ENCODE measurements at regions not wholly inside any gene's neighbourhood (a gene's known extent, or its start where the extent isn't known, plus 50 kb on each side); places are given as distances from the start of the nearest gene placed in this dataset.
A peak's percentile ranks its signal among the peaks of the same experiment; 100 is the strongest.
"Not testable (repeated sequence)": the region's sequence is repeated elsewhere in the genome, so short reads cannot be mapped to it uniquely, and the experiment has no call there.

- DNase-seq (ENCODE audit: low spot score): no peak
These were observed 51.3 kb upstream of the EGFL6 start for GRCh38 chrX:13518126-13518525.

DNA sequence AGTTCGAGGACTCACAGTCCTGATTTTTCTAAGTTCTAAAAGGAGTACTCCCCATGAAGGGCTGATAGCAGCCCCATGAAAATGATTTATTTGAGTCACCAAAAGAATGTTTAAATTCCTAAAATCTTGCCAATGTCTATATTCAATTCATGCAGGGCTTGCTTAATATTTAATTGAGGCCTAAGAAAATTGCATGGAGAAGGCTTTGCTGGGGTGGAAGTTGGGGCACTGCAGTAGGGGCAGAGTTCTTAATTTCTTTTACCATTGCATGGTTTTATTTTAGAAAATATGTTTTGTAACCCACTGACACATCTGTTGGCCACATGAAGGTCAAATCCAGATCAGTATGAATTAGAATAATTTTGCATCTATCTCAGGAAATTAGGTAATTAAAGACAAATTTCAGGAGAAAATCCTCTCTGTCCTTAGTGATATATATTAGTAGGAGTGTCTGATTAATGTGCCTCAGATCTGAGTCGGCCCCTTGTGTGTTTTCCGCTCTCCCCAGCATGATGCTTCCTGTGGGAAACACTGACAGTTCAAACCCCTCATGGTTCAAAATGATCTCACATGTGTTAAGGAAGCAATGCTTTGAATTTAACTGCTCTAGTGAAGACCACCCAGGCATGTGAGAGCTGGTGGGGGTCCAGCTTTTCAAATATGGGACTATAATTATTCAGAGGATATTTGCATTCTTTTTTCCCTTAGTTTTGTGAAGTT, 54.0 kb upstream of the EGFL6 start:
- DNase-seq (ENCODE audit: low spot score): no peak

- no peak for DNase-seq (ENCODE audit: low spot score)
These were observed 57.5 kb upstream of the EGFL6 start for GRCh38 chrX:13511944-13512330.

DNA sequence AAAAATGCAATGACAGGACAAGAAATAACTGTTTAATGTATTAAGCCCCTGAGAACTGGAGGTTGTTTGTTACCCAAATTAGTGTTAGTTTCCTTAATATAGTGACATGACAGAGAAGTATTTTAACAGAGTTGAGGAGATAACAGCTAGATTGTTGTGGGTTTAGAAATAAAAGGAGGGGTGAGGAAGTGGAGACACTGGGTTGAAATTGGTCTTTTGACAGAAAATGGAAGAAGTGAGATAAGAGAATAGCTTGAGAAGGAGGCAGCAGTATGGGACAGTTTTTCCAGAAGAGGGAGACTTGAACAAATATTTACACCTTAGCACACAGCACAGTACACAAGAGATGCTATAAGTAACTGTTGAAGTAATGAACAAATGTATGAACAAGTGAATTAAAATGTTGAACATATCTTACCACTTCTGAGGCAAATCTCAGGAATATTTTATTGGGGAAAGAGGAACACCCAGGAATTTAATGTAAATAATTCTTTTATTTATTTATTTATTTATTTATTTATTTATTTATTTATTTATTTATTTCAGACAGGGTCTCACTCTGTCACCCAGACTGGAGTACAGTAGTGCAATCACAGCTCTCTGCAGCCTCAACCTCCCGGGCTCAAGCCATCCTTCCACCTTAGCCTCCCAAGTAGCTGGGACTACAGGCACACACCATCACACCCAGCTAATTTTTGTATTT, 58.0 kb upstream of the EGFL6 start:
- DNase-seq (ENCODE audit: low spot score): no peak

- no peak for DNase-seq (ENCODE audit: low spot score)
These were observed 61.5 kb upstream of the EGFL6 start for GRCh38 chrX:13507893-13508292.

GRCh38 chrX:13506574-13506973, 62.8 kb upstream of the EGFL6 start:
- peak; percentile 51 for DNase-seq (ENCODE audit: low spot score)

DNA sequence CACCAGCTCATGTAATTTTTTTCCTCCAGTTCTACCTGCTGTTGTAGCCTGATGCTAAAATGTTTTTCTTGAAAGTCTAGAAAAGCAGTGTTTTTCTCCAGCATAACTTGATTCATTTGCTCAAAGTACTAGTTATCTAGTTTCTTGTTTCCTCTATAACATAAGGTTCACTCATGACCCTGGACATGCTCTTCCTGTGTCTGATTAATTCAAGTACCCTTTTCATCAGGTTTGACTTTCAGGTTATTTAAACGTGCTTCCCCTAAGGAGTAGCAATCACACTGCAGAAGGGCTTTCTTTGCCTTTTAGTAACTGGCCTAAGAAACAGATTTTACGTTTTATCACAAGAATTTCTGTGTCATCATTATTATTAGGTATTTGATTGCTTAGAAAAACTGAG, 66.8 kb upstream of the EGFL6 start:
- no peak for DNase-seq (ENCODE audit: low spot score)

DNA sequence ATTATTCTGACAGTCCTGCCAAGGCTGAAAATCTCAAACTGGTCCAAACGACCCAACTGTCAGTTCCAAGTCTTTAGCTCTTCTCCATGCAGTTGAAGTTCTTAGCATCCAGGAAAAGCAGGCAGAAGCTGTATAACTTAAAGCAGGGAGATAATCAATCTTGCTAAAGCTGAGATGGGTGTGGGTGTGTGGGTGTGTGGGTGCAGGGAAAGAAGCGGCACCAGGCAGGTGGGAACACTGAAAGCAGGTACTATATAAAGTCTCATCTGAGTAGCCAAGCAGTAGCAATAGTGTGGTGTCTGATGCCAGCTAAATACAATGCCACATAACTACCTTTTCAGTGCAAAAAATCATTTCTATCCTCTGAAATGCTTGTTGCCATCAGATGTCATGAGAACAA, 69.7 kb upstream of the EGFL6 start:
- no peak for DNase-seq (ENCODE audit: low spot score)

DNA sequence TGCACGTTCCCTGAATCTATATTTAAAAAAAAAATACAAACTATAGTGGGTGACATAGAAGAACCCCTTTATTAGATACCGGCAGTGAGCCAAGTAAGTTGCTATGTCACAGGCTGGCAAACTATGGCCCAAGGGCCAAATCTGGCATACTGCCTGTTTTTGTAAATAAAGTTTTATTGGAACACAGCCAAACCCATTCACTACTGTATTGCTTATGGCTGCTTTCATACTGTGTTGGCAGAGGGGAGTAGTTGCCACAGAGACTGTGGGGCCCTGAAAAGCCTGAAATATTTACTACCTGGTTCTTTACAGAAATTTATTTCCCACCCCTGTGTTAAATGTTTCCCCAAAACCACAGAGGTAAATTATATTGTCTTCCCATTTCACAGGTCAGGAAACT, 71.2 kb upstream of the EGFL6 start:
- no peak for DNase-seq (ENCODE audit: low spot score)

DNA sequence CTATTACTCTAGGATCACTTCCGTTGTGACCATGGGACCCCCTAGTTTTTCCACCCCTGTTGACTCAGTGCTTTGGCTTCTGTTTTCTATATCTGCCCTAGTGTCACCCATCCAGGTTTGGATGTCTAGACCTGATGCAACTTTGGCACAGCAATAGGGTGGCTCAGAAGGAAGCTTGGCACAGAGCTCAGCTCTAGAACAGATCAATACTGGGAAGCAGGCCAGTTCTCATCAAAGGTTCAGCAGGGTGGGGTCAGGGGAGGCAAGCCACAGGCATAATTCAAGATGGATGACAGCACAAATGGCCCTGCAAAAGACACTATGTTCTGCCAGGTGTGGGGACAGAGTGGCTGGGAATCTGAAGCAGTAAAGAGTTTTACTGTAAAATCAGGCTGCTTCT, 74.2 kb upstream of the EGFL6 start:
- DNase-seq (ENCODE audit: low spot score): no peak

GRCh38 chrX:13494562-13494961, 74.8 kb upstream of the EGFL6 start:
- no peak for DNase-seq (ENCODE audit: low spot score)

DNA sequence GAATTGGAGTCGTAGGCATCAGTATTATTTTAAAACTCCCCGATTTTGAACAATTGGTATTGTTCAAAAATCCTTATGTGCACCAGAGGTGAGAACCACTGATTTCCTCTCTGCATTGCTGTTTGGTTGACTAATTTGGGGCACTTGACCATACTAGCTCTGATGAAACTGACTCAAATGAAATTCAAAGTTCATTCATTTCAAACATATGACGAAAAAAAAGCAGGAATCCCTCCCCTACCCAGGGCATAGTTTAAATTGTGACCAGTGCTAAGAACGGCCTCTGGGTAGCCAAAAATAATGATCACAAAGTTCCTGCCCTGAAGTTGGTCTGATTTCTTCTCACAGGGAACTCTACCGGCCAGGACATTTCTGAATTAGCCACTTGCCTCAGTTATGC, 75.7 kb upstream of the EGFL6 start:
- DNase-seq (ENCODE audit: low spot score): no peak

- no peak for DNase-seq (ENCODE audit: low spot score)
These were observed 77.1 kb upstream of the EGFL6 start for GRCh38 chrX:13492286-13492685.

GRCh38 chrX:13491061-13491460, 78.3 kb upstream of the EGFL6 start:
- DNase-seq (ENCODE audit: low spot score): no peak

DNA sequence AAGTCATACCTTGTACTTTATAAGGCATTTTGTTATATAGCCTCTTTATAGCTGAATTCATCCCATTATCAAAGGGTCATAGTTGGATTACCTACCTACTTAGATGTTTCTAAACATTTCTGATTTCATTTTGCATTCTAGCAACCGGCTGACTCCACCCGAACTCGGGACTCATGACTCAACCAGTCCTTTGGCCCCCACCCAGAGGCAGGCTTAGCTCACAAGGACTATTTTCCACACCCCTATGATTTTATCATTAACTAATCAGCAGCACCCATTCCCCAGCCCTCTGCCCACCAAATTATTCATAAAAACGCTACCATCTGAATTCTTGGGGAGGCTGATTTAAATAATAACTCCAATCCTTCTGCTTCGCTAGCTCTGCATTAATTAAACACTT, 79.9 kb upstream of the EGFL6 start:
- DNase-seq (ENCODE audit: low spot score): no peak

- DNase-seq (ENCODE audit: low spot score): peak; percentile 70
These were observed 81.5 kb upstream of the EGFL6 start for GRCh38 chrX:13487731-13488505.

- no peak for DNase-seq (ENCODE audit: low spot score)
These were observed 84.2 kb upstream of the EGFL6 start for GRCh38 chrX:13485167-13485566.

- peak; percentile 29 for DNase-seq (ENCODE audit: low spot score)
These were observed 85.6 kb upstream of the EGFL6 start for GRCh38 chrX:13483773-13484172.

- DNase-seq (ENCODE audit: low spot score): no peak
These were observed 86.5 kb upstream of the EGFL6 start for GRCh38 chrX:13482746-13483541.

DNA sequence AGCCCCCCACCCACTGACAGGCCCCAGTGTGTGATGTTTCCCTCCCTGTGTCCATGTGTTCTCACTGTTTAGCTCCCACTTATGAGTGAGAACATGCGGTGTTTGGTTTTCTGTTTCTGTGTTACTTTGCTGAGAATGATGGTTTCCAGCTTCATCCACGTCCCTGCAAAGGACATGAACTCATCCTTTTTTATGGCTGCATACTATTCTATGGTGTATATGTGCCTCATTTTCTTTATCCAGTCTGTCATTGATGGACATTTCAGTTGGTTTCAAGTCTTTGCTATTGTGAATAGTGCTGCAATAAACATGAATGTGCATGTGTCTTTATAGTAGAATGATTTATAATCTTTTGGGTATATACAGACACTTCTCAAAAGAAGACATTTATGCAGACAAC, 88.6 kb upstream of the EGFL6 start:
- not testable (repeated sequence) for DNase-seq (ENCODE audit: low spot score)

DNA sequence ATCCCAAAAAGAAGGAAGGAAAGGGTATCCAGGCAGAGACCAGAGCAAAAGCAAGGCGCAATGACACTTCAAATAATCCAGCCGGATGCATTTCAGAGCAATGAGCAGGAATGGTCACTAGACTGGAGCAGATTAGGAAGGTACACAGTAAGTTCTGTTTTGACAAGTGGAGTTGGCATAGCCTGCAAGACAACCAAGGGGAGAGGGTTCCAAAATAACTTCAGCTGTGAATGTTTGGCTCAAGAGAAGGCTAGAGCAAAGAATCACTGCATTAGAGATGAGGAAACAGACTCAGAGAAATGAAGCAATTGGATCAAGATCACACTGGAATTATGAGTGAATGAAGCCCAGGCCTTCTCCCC, 90.0 kb upstream of the EGFL6 start:
- DNase-seq (ENCODE audit: low spot score): no peak

- DNase-seq (ENCODE audit: low spot score): no peak
These were observed 90.5 kb upstream of the EGFL6 start for GRCh38 chrX:13478740-13479451.

Measured in CD4-positive, alpha-beta T cell treated with Interleukin-2 at 100 ng/mL for 4 hours (primary cell).